Liver (tissue), 8 donors: ENCODE measurements at regions not wholly inside any gene's neighbourhood (a gene's known extent, or its start where the extent isn't known, plus 50 kb on each side); places are given as distances from the start of the nearest gene placed in this dataset.

ENCODE experiments used
- DNase-seq: peaks from one replicate; pipeline ENCODE4 v3.0.0-alpha.2; 2017; ENCODE audit warnings: low spot score
- H3K27ac ChIP-seq, 2 donors: one replicate each; pipeline ENCODE4 v1.7.0; 2013; ENCODE audit warnings: inconsistent platforms in 2 of 2, low read length in 2 of 2, control low read depth in 1 of 2, low read depth in 1 of 2, mild to moderate bottlenecking in 1 of 2
- H3K27me3 ChIP-seq, 4 donors: one replicate each; pipeline versions ENCODE4 v1.6.1 to v1.7.0; 2013; ENCODE audit warnings: low read length in 3 of 4, inconsistent platforms in 1 of 4, mild to moderate bottlenecking in 1 of 4, moderate library complexity in 1 of 4; ENCODE audit not compliant: control insufficient read depth in 4 of 4, insufficient read depth in 4 of 4
- H3K36me3 ChIP-seq, 4 donors: one replicate each; pipeline versions ENCODE4 v1.6.1 to v1.7.0; 2013; ENCODE audit warnings: low read length in 3 of 4, mild to moderate bottlenecking in 3 of 4, low read depth in 1 of 4, moderate library complexity in 1 of 4; ENCODE audit not compliant: control insufficient read depth in 4 of 4, insufficient read depth in 3 of 4
- H3K4me1 ChIP-seq, 4 donors: one replicate each; pipeline versions ENCODE4 v1.6.1 to v1.7.0; 2013; ENCODE audit warnings: low read length in 3 of 4, mild to moderate bottlenecking in 3 of 4, moderate library complexity in 1 of 4; ENCODE audit not compliant: control insufficient read depth in 4 of 4, insufficient read depth in 4 of 4
- H3K4me3 ChIP-seq, 3 donors: one replicate each; pipeline versions ENCODE4 v1.6.1 to v1.7.0; 2013; ENCODE audit warnings: low read length in 3 of 3, control low read depth in 1 of 3, low read depth in 1 of 3, mild to moderate bottlenecking in 1 of 3
- H3K9ac ChIP-seq, 2 donors: one replicate each; pipeline ENCODE4 v1.7.0; 2013; ENCODE audit warnings: low read length in 2 of 2, mild to moderate bottlenecking in 2 of 2, moderate library complexity in 2 of 2, control low read depth in 1 of 2, low read depth in 1 of 2
- H3K9me3 ChIP-seq, 4 donors: one replicate each; pipeline versions ENCODE4 v1.6.1 to v1.7.0; 2013; ENCODE audit warnings: low read length in 3 of 4; ENCODE audit not compliant: control insufficient read depth in 4 of 4
- CTCF ChIP-seq: fragments of 150-350 bp; IDR thresholded peaks from 2 replicates; pipeline ENCODE4 v1.5.1; 2017; ENCODE audit warnings: improper control_type of control experiment, low read depth, low read length; ENCODE audit not compliant: missing input control
- EGR1 ChIP-seq, 2 donors: IDR thresholded peaks; 2 replicates each; pipeline ENCODE4 v1.6.1; 2016 to 2018; ENCODE audit warnings: antibody characterized with exemption in 2 of 2, low read depth in 2 of 2
- FOXA1 ChIP-seq: IDR thresholded peaks from 2 replicates; pipeline ENCODE4 v1.6.1; 2016; ENCODE audit warnings: antibody characterized with exemption
- FOXA2 ChIP-seq: IDR thresholded peaks from 2 replicates; pipeline ENCODE4 v1.6.1; 2016; ENCODE audit warnings: antibody characterized with exemption
- GABPA ChIP-seq, 2 donors: IDR thresholded peaks in 1 of 2; conservative IDR thresholded peaks in 1 of 2; 2 replicates each; pipeline ENCODE4 v1.6.1; 2016; ENCODE audit warnings: antibody characterized with exemption in 2 of 2, mild to moderate bottlenecking in 1 of 2, moderate library complexity in 1 of 2
- HNF4A ChIP-seq, 2 donors: conservative IDR thresholded peaks; 2 replicates each; pipeline ENCODE4 v1.6.1; 2016; ENCODE audit warnings: antibody characterized with exemption in 2 of 2, mild to moderate bottlenecking in 2 of 2
- HNF4G ChIP-seq: IDR thresholded peaks from 2 replicates; pipeline ENCODE4 v1.6.1; 2016; ENCODE audit warnings: antibody characterized with exemption
- JUND ChIP-seq, 2 donors: IDR thresholded peaks; 2 replicates each; pipeline ENCODE4 v1.6.1; 2016; ENCODE audit warnings: antibody characterized with exemption in 2 of 2
- MAX ChIP-seq: IDR thresholded peaks from 2 replicates; pipeline ENCODE4 v1.6.1; 2016; ENCODE audit warnings: antibody characterized with exemption
- NR2F2 ChIP-seq: IDR thresholded peaks from 2 replicates; pipeline ENCODE4 v1.6.1; 2016; ENCODE audit warnings: antibody characterized with exemption
- RAD21 ChIP-seq, 2 donors: IDR thresholded peaks; 2 replicates each; pipeline ENCODE4 v1.6.1; 2016; ENCODE audit warnings: antibody characterized with exemption in 2 of 2, mild to moderate bottlenecking in 2 of 2
- REST ChIP-seq: IDR thresholded peaks from 2 replicates; pipeline ENCODE4 v1.6.1; 2016; ENCODE audit warnings: antibody characterized with exemption, mild to moderate bottlenecking
- RXRA ChIP-seq, 2 donors: IDR thresholded peaks; 2 replicates each; pipeline ENCODE4 v1.6.1; 2017 to 2018; ENCODE audit warnings: antibody characterized with exemption in 2 of 2, mild to moderate bottlenecking in 1 of 2
- SP1 ChIP-seq: IDR thresholded peaks from 2 replicates; pipeline ENCODE4 v1.6.1; 2018; ENCODE audit warnings: antibody characterized with exemption, mild to moderate bottlenecking
- TAF1 ChIP-seq: conservative IDR thresholded peaks from 2 replicates; pipeline ENCODE4 v1.6.1; 2016; ENCODE audit warnings: antibody characterized with exemption, mild to moderate bottlenecking
- YY1 ChIP-seq: IDR thresholded peaks from 2 replicates; pipeline ENCODE4 v1.6.1; 2016; ENCODE audit warnings: antibody characterized with exemption, mild to moderate bottlenecking
- WGBS: extraction: QIAGEN DNeasy Blood & Tissue Kit; methylation state at CpG from one replicate; pipeline ENCODE4 v1.1.7; 2013; 5-methylcytosine and 5-hydroxymethylcytosine counted together
- TF ChIP-seq, protein P1 (sequence below): IDR thresholded peaks from 2 replicates; pipeline ENCODE4 v1.6.1; 2016; ENCODE audit warnings: antibody characterized with exemption
- TF ChIP-seq, protein P2 (sequence below): IDR thresholded peaks from 2 replicates; pipeline ENCODE4 v1.6.1; 2016; ENCODE audit warnings: antibody characterized with exemption
- donor health status: healthy.
- donor health status: healthy.
- donor health status: healthy.
- donor health status: healthy.
- donor health status: healthy.

GRCh38 chr10:64454962-64455361, 933.8 kb downstream of the REEP3 start:
- TF ChIP-seq FOXA2 = no peak
- TF ChIP-seq, protein P1, sequence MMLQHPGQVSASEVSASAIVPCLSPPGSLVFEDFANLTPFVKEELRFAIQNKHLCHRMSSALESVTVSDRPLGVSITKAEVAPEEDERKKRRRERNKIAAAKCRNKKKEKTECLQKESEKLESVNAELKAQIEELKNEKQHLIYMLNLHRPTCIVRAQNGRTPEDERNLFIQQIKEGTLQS = no peak
- no peaks in the 10 kb centered on the region for H3K9me3 ChIP-seq
- H3K27me3 ChIP-seq = no peaks in the 10 kb centered on the region
- 91% methylated on average over 1 of the region's 1 CpG for WGBS
- H3K27ac ChIP-seq = no peak overlapping the region
- no peaks in the 10 kb centered on the region for H3K36me3 ChIP-seq
- no peak overlapping the region for H3K9ac ChIP-seq
- no peaks in the 10 kb centered on the region for H3K4me1 ChIP-seq
- DNase-seq = no peak
- no peak overlapping the region for H3K4me3 ChIP-seq

DNA sequence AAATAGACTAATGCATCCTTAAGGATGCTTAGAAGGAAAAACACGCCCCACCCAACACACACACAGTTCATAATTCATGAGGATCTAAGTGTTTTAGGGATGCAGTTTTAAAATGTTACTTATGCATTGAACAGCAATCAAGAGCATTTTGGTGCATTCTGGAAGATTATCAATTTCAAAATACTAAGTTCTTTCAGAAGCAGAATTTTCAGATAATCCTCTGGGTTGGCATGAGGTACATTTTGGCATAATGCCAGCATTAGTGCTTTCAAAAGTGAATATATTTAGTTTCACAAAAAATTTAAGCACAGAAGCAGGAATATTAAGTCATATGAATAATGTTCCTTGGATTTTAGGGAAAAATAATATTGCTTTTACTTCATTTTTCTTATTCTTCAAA, 937.1 kb downstream of the REEP3 start:
- WGBS = 92% methylated on average over 1 of the region's 1 CpG
- no peaks in the 10 kb centered on the region for H3K36me3 ChIP-seq
- TF ChIP-seq EGR1 (IDR thresholded peaks at IDR 0.05; ENCODE audit: low read depth in 2 of 2) (no peak), RXRA (IDR thresholded peaks at IDR 0.05) (no peak), SP1 (no peak), HNF4G (no peak), JUND (IDR thresholded peaks at IDR 0.05) (no peak), TAF1 (no peak), NR2F2 (no peak), CTCF (no peak), HNF4A (conservative IDR thresholded peaks at IDR 0.05) (no peak), REST (no peak), GABPA (IDR thresholded peaks at IDR 0.05 in 1 of 2, conservative IDR thresholded peaks at IDR 0.05 in 1 of 2) (no peak), MAX (no peak), YY1 (no peak), FOXA2 (no peak), RAD21 (IDR thresholded peaks at IDR 0.05) (no peak), FOXA1 (no peak)
- TF ChIP-seq, protein P1 = no peak
- TF ChIP-seq, protein P2, sequence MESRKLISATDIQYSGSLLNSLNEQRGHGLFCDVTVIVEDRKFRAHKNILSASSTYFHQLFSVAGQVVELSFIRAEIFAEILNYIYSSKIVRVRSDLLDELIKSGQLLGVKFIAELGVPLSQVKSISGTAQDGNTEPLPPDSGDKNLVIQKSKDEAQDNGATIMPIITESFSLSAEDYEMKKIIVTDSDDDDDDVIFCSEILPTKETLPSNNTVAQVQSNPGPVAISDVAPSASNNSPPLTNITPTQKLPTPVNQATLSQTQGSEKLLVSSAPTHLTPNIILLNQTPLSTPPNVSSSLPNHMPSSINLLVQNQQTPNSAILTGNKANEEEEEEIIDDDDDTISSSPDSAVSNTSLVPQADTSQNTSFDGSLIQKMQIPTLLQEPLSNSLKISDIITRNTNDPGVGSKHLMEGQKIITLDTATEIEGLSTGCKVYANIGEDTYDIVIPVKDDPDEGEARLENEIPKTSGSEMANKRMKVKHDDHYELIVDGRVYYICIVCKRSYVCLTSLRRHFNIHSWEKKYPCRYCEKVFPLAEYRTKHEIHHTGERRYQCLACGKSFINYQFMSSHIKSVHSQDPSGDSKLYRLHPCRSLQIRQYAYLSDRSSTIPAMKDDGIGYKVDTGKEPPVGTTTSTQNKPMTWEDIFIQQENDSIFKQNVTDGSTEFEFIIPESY = no peak
- H3K27me3 ChIP-seq = no peaks in the 10 kb centered on the region
- no peak overlapping the region for H3K9ac ChIP-seq
- no peak overlapping the region for H3K4me3 ChIP-seq
- H3K4me1 ChIP-seq = no peaks in the 10 kb centered on the region
- no peaks in the 10 kb centered on the region for H3K9me3 ChIP-seq
- no peak overlapping the region for H3K27ac ChIP-seq
- no peak for DNase-seq
